CD1c-positive myeloid dendritic cell (primary cell): ENCODE measurements at regions not wholly inside any gene's neighbourhood (a gene's known extent, or its start where the extent isn't known, plus 50 kb on each side); places are given as distances from the start of the nearest gene placed in this dataset.

Experiments used
- DNase-seq: peaks from one replicate; pipeline ENCODE4 v3.0.0-alpha.2; 2016; ENCODE audit errors: extremely low spot score

- no peak for DNase-seq
These were observed 102.6 kb downstream of the MCFD2 start for GRCh38 chr2:46813020-46813415.
